Liver (tissue), 8 donors: ENCODE measurements at regions not wholly inside any gene's neighbourhood (a gene's known extent, or its start where the extent isn't known, plus 50 kb on each side); places are given as distances from the start of the nearest gene placed in this dataset.

Experiments used
- DNase-seq: peaks from one replicate; pipeline ENCODE4 v3.0.0-alpha.2; 2017; ENCODE audit warnings: low spot score
- H3K27ac ChIP-seq, 2 donors: one replicate each; pipeline ENCODE4 v1.7.0; 2013; ENCODE audit warnings: inconsistent platforms in 2 of 2, low read length in 2 of 2, control low read depth in 1 of 2, low read depth in 1 of 2, mild to moderate bottlenecking in 1 of 2
- H3K27me3 ChIP-seq, 4 donors: one replicate each; pipeline versions ENCODE4 v1.6.1 to v1.7.0; 2013; ENCODE audit warnings: low read length in 3 of 4, inconsistent platforms in 1 of 4, mild to moderate bottlenecking in 1 of 4, moderate library complexity in 1 of 4; ENCODE audit not compliant: control insufficient read depth in 4 of 4, insufficient read depth in 4 of 4
- H3K36me3 ChIP-seq, 4 donors: one replicate each; pipeline versions ENCODE4 v1.6.1 to v1.7.0; 2013; ENCODE audit warnings: low read length in 3 of 4, mild to moderate bottlenecking in 3 of 4, low read depth in 1 of 4, moderate library complexity in 1 of 4; ENCODE audit not compliant: control insufficient read depth in 4 of 4, insufficient read depth in 3 of 4
- H3K4me1 ChIP-seq, 4 donors: one replicate each; pipeline versions ENCODE4 v1.6.1 to v1.7.0; 2013; ENCODE audit warnings: low read length in 3 of 4, mild to moderate bottlenecking in 3 of 4, moderate library complexity in 1 of 4; ENCODE audit not compliant: control insufficient read depth in 4 of 4, insufficient read depth in 4 of 4
- H3K4me3 ChIP-seq, 3 donors: one replicate each; pipeline versions ENCODE4 v1.6.1 to v1.7.0; 2013; ENCODE audit warnings: low read length in 3 of 3, control low read depth in 1 of 3, low read depth in 1 of 3, mild to moderate bottlenecking in 1 of 3
- H3K9ac ChIP-seq, 2 donors: one replicate each; pipeline ENCODE4 v1.7.0; 2013; ENCODE audit warnings: low read length in 2 of 2, mild to moderate bottlenecking in 2 of 2, moderate library complexity in 2 of 2, control low read depth in 1 of 2, low read depth in 1 of 2
- H3K9me3 ChIP-seq, 4 donors: one replicate each; pipeline versions ENCODE4 v1.6.1 to v1.7.0; 2013; ENCODE audit warnings: low read length in 3 of 4; ENCODE audit not compliant: control insufficient read depth in 4 of 4
- ATF3 ChIP-seq: IDR thresholded peaks from 2 replicates; pipeline ENCODE4 v1.6.1; 2016; ENCODE audit warnings: antibody characterized with exemption
- CTCF ChIP-seq: fragments of 150-350 bp; IDR thresholded peaks from 2 replicates; pipeline ENCODE4 v1.5.1; 2017; ENCODE audit warnings: improper control_type of control experiment, low read depth, low read length; ENCODE audit not compliant: missing input control
- EGR1 ChIP-seq, 2 donors: IDR thresholded peaks; 2 replicates each; pipeline ENCODE4 v1.6.1; 2016 to 2018; ENCODE audit warnings: antibody characterized with exemption in 2 of 2, low read depth in 2 of 2
- FOXA1 ChIP-seq: IDR thresholded peaks from 2 replicates; pipeline ENCODE4 v1.6.1; 2016; ENCODE audit warnings: antibody characterized with exemption
- FOXA2 ChIP-seq: IDR thresholded peaks from 2 replicates; pipeline ENCODE4 v1.6.1; 2016; ENCODE audit warnings: antibody characterized with exemption
- GABPA ChIP-seq, 2 donors: IDR thresholded peaks in 1 of 2; conservative IDR thresholded peaks in 1 of 2; 2 replicates each; pipeline ENCODE4 v1.6.1; 2016; ENCODE audit warnings: antibody characterized with exemption in 2 of 2, mild to moderate bottlenecking in 1 of 2, moderate library complexity in 1 of 2
- HNF4A ChIP-seq, 2 donors: conservative IDR thresholded peaks; 2 replicates each; pipeline ENCODE4 v1.6.1; 2016; ENCODE audit warnings: antibody characterized with exemption in 2 of 2, mild to moderate bottlenecking in 2 of 2
- HNF4G ChIP-seq: IDR thresholded peaks from 2 replicates; pipeline ENCODE4 v1.6.1; 2016; ENCODE audit warnings: antibody characterized with exemption
- JUND ChIP-seq, 2 donors: IDR thresholded peaks; 2 replicates each; pipeline ENCODE4 v1.6.1; 2016; ENCODE audit warnings: antibody characterized with exemption in 2 of 2
- NR2F2 ChIP-seq: IDR thresholded peaks from 2 replicates; pipeline ENCODE4 v1.6.1; 2016; ENCODE audit warnings: antibody characterized with exemption
- RAD21 ChIP-seq, 2 donors: IDR thresholded peaks; 2 replicates each; pipeline ENCODE4 v1.6.1; 2016; ENCODE audit warnings: antibody characterized with exemption in 2 of 2, mild to moderate bottlenecking in 2 of 2
- RXRA ChIP-seq, 2 donors: IDR thresholded peaks; 2 replicates each; pipeline ENCODE4 v1.6.1; 2017 to 2018; ENCODE audit warnings: antibody characterized with exemption in 2 of 2, mild to moderate bottlenecking in 1 of 2
- SP1 ChIP-seq: IDR thresholded peaks from 2 replicates; pipeline ENCODE4 v1.6.1; 2018; ENCODE audit warnings: antibody characterized with exemption, mild to moderate bottlenecking
- TAF1 ChIP-seq: conservative IDR thresholded peaks from 2 replicates; pipeline ENCODE4 v1.6.1; 2016; ENCODE audit warnings: antibody characterized with exemption, mild to moderate bottlenecking
- YY1 ChIP-seq: IDR thresholded peaks from 2 replicates; pipeline ENCODE4 v1.6.1; 2016; ENCODE audit warnings: antibody characterized with exemption, mild to moderate bottlenecking
- WGBS: extraction: QIAGEN DNeasy Blood & Tissue Kit; methylation state at CpG from one replicate; pipeline ENCODE4 v1.1.7; 2013; 5-methylcytosine and 5-hydroxymethylcytosine counted together
- TF ChIP-seq, protein P1 (sequence below): IDR thresholded peaks from 2 replicates; pipeline ENCODE4 v1.6.1; 2016; ENCODE audit warnings: antibody characterized with exemption
- TF ChIP-seq, protein P2 (sequence below): IDR thresholded peaks from 2 replicates; pipeline ENCODE4 v1.6.1; 2016; ENCODE audit warnings: antibody characterized with exemption
- TF ChIP-seq, protein P3 (sequence below): IDR thresholded peaks from 2 replicates; pipeline ENCODE4 v1.6.1; 2016; ENCODE audit warnings: antibody characterized with exemption, mild to moderate bottlenecking
- donor health status: healthy.
- donor health status: healthy.
- donor health status: healthy.
- donor health status: healthy.
- donor health status: healthy.

DNA sequence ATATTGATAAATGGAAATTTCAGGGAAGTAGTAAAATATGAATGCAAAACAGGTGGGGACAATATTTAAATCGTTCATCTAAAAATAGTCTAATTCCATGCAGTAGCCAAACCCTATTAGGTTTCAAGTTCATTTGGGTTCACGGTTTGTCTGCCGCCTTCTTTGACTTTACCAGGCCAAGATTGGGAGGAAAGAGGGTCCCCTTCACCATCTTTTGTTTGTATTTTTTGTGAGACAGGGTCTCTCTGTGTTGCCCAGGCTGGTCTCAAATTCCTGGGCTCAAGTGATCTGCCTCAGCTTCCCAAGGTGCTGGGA is 98.5 kb upstream of the ATL2 start:
- H3K36me3 ChIP-seq: no peaks in the 10 kb centered on the region
- no peak for DNase-seq
- no peak for TF ChIP-seq FOXA1
- TF ChIP-seq ATF3: peak; percentile 34
- no peaks in the 10 kb centered on the region for H3K27me3 ChIP-seq
- peaks cover 2 to 5% (median 3%) of the 10 kb centered on the region in 4 donors for H3K9me3 ChIP-seq
- H3K4me1 ChIP-seq: peaks cover 0 to 4% (median 2%) of the 10 kb centered on the region in 4 donors
- H3K4me3 ChIP-seq: no peak overlapping the region
- no peak overlapping the region for H3K9ac ChIP-seq
- H3K27ac ChIP-seq: no peak overlapping the region
- 92% methylated on average over 3 of the region's 3 CpGs for WGBS

GRCh38 chr2:38474715-38475566 is 97.9 kb upstream of the ATL2 start:
- Histone ChIP-seq H3K4me1 (peaks cover 0 to 4% (median 2%) of the 10 kb centered on the region in 4 donors), H3K9me3 (peaks cover 0 to 1% (median 0%) of the 10 kb centered on the region in 4 donors), H3K9ac (no peak overlapping the region), H3K4me3 (no peak overlapping the region), H3K27ac (no peak overlapping the region), H3K36me3 (no peaks in the 10 kb centered on the region), H3K27me3 (no peaks in the 10 kb centered on the region)
- DNase-seq: no peak
- TF ChIP-seq HNF4A (conservative IDR thresholded peaks at IDR 0.05) (peak; percentile 52 to 76), CTCF (no peak), ATF3 (no peak), YY1 (peak; percentile 9), RAD21 (IDR thresholded peaks at IDR 0.05) (no peak), RXRA (IDR thresholded peaks at IDR 0.05) (peak in 1 of 2 donors; percentile 48), SP1 (peak; percentile 57), HNF4G (no peak), NR2F2 (no peak), FOXA2 (no peak), FOXA1 (no peak), GABPA (IDR thresholded peaks at IDR 0.05 in 1 of 2, conservative IDR thresholded peaks at IDR 0.05 in 1 of 2) (no peak), JUND (IDR thresholded peaks at IDR 0.05) (peak; percentile 17 to 78), TAF1 (no peak), EGR1 (IDR thresholded peaks at IDR 0.05; ENCODE audit: low read depth in 2 of 2) (no peak)
- TF ChIP-seq, protein P1, sequence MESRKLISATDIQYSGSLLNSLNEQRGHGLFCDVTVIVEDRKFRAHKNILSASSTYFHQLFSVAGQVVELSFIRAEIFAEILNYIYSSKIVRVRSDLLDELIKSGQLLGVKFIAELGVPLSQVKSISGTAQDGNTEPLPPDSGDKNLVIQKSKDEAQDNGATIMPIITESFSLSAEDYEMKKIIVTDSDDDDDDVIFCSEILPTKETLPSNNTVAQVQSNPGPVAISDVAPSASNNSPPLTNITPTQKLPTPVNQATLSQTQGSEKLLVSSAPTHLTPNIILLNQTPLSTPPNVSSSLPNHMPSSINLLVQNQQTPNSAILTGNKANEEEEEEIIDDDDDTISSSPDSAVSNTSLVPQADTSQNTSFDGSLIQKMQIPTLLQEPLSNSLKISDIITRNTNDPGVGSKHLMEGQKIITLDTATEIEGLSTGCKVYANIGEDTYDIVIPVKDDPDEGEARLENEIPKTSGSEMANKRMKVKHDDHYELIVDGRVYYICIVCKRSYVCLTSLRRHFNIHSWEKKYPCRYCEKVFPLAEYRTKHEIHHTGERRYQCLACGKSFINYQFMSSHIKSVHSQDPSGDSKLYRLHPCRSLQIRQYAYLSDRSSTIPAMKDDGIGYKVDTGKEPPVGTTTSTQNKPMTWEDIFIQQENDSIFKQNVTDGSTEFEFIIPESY: peak; percentile 17
- TF ChIP-seq, protein P2, sequence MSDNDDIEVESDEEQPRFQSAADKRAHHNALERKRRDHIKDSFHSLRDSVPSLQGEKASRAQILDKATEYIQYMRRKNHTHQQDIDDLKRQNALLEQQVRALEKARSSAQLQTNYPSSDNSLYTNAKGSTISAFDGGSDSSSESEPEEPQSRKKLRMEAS: peak; percentile 14
- TF ChIP-seq, protein P3, sequence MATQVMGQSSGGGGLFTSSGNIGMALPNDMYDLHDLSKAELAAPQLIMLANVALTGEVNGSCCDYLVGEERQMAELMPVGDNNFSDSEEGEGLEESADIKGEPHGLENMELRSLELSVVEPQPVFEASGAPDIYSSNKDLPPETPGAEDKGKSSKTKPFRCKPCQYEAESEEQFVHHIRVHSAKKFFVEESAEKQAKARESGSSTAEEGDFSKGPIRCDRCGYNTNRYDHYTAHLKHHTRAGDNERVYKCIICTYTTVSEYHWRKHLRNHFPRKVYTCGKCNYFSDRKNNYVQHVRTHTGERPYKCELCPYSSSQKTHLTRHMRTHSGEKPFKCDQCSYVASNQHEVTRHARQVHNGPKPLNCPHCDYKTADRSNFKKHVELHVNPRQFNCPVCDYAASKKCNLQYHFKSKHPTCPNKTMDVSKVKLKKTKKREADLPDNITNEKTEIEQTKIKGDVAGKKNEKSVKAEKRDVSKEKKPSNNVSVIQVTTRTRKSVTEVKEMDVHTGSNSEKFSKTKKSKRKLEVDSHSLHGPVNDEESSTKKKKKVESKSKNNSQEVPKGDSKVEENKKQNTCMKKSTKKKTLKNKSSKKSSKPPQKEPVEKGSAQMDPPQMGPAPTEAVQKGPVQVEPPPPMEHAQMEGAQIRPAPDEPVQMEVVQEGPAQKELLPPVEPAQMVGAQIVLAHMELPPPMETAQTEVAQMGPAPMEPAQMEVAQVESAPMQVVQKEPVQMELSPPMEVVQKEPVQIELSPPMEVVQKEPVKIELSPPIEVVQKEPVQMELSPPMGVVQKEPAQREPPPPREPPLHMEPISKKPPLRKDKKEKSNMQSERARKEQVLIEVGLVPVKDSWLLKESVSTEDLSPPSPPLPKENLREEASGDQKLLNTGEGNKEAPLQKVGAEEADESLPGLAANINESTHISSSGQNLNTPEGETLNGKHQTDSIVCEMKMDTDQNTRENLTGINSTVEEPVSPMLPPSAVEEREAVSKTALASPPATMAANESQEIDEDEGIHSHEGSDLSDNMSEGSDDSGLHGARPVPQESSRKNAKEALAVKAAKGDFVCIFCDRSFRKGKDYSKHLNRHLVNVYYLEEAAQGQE: no peak
- 68% methylated on average over 6 of the region's 6 CpGs for WGBS
